HFFc6 (cell line): ENCODE measurements at regions not wholly inside any gene's neighbourhood (a gene's known extent, or its start where the extent isn't known, plus 50 kb on each side); places are given as distances from the start of the nearest gene placed in this dataset.
"Not testable (repeated sequence)": the region's sequence is repeated elsewhere in the genome, so short reads cannot be mapped to it uniquely, and the experiment has no call there.

ENCODE experiments used
- DNase-seq: peaks from one replicate; pipeline ENCODE4 v3.0.0-alpha.2; 2018
- H3K27ac Mint-ChIP-seq: 2 replicates; pipeline ENCODE4 v1.8.0; 2020; ENCODE audit warnings: mild to moderate bottlenecking, mixed read lengths
- H3K27me3 Mint-ChIP-seq: 2 replicates; pipeline ENCODE4 v1.8.0; 2021; ENCODE audit warnings: mild to moderate bottlenecking, moderate library complexity, mixed read lengths; ENCODE audit not compliant: insufficient read depth
- H3K36me3 Mint-ChIP-seq: 2 replicates; pipeline ENCODE4 v1.8.0; 2021; ENCODE audit warnings: low read depth, mixed read lengths
- H3K4me1 Mint-ChIP-seq: 2 replicates; pipeline ENCODE4 v1.8.0; 2020; ENCODE audit warnings: low read depth, mixed read lengths
- H3K4me3 Mint-ChIP-seq: 2 replicates; pipeline ENCODE4 v1.8.0; 2020; ENCODE audit warnings: mild to moderate bottlenecking, moderate library complexity, mixed read lengths
- H3K9me3 Mint-ChIP-seq: 2 replicates; pipeline ENCODE4 v1.8.0; 2020; ENCODE audit warnings: mild to moderate bottlenecking, mixed read lengths
- TF ChIP-seq, protein P1 (sequence below): fragments of 200-600 bp; sonication (generic); IDR thresholded peaks from 2 replicates; pipeline ENCODE4 v1.5.0; 2021; ENCODE audit warnings: antibody characterized with exemption, mild to moderate bottlenecking

DNA sequence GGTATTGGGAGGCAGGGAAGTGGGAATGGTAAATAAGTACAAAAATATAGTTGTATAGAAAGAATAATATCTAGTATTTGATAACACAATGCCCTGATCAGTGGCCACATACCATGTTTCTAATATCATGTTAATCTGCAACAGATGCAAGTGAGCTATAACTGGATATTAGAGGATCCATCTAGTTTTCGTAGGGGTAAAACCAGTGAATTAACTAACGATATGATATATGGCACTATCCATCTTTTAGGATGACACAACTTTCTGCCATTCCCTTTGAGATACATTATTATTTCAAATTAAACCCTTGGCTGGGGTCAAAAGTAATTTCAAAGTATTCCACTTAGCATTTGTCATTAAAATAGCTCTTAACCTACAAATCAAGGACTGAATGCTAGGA lies 1686.2 kb downstream of the SLITRK1 start:
- TF ChIP-seq, protein P1, sequence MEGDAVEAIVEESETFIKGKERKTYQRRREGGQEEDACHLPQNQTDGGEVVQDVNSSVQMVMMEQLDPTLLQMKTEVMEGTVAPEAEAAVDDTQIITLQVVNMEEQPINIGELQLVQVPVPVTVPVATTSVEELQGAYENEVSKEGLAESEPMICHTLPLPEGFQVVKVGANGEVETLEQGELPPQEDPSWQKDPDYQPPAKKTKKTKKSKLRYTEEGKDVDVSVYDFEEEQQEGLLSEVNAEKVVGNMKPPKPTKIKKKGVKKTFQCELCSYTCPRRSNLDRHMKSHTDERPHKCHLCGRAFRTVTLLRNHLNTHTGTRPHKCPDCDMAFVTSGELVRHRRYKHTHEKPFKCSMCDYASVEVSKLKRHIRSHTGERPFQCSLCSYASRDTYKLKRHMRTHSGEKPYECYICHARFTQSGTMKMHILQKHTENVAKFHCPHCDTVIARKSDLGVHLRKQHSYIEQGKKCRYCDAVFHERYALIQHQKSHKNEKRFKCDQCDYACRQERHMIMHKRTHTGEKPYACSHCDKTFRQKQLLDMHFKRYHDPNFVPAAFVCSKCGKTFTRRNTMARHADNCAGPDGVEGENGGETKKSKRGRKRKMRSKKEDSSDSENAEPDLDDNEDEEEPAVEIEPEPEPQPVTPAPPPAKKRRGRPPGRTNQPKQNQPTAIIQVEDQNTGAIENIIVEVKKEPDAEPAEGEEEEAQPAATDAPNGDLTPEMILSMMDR = no peak
- no peak for DNase-seq
- Mint-ChIP-seq H3K36me3 (no peaks in the 10 kb centered on the region), H3K9me3 (peaks cover 11% of the 10 kb centered on the region), H3K27me3 (peaks cover 1% of the 10 kb centered on the region; the same call in 1 of the 2 replicates), H3K27ac (no peak overlapping the region), H3K4me1 (no peaks in the 10 kb centered on the region), H3K4me3 (no peak overlapping the region)

DNA sequence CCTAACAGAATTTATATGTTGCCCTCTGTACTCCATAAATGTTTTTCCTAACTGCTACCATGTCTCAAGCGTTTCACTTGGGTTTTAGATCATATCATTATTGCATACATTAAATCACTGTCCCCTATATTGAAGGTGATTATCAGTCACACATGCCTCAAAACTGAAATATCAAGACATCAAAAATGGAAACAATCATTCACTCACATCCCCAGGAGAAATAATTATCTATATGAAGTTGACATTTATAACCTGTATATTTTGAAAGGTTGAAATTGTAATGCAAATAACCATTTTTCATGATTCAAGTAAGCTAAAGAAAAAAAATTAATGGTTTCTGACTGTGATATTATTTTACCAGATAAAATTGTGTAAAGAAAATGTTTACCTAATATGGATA lies 1695.0 kb downstream of the SLITRK1 start:
- H3K4me3 Mint-ChIP-seq = no peak overlapping the region
- H3K27ac Mint-ChIP-seq = no peak overlapping the region
- peaks cover 10% of the 10 kb centered on the region; the same call in 1 of the 2 replicates for H3K9me3 Mint-ChIP-seq
- TF ChIP-seq, protein P1 = no peak
- DNase-seq = no peak
- H3K27me3 Mint-ChIP-seq = no peaks in the 10 kb centered on the region
- H3K4me1 Mint-ChIP-seq = no peaks in the 10 kb centered on the region
- no peaks in the 10 kb centered on the region for H3K36me3 Mint-ChIP-seq

DNA sequence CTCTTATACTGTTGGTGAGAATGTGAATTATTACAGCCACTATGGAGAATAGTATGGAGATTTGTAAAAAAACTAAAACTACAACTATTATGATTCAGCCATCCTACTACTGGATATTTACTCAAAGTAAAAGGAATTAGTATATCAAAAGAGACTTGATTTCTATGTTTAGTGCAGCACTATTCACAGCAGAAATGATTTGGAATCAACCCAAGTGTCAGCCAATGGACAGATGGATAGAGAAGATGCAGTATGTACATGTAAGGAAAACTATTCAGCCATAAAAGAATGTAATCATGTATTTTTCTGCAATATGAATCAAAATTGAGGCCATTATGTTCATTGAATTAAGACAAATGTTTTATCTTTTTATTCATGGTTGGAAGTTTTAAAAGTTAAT lies 1705.5 kb downstream of the SLITRK1 start:
- DNase-seq = no peak
- no peaks in the 10 kb centered on the region for H3K36me3 Mint-ChIP-seq
- H3K27me3 Mint-ChIP-seq = peaks cover 2% of the 10 kb centered on the region; the same call in 1 of the 2 replicates
- peaks cover 11% of the 10 kb centered on the region; the same call in 1 of the 2 replicates for H3K9me3 Mint-ChIP-seq
- no peak overlapping the region for H3K4me3 Mint-ChIP-seq
- H3K4me1 Mint-ChIP-seq = no peaks in the 10 kb centered on the region
- no peak overlapping the region for H3K27ac Mint-ChIP-seq
- TF ChIP-seq, protein P1 = no peak

DNA sequence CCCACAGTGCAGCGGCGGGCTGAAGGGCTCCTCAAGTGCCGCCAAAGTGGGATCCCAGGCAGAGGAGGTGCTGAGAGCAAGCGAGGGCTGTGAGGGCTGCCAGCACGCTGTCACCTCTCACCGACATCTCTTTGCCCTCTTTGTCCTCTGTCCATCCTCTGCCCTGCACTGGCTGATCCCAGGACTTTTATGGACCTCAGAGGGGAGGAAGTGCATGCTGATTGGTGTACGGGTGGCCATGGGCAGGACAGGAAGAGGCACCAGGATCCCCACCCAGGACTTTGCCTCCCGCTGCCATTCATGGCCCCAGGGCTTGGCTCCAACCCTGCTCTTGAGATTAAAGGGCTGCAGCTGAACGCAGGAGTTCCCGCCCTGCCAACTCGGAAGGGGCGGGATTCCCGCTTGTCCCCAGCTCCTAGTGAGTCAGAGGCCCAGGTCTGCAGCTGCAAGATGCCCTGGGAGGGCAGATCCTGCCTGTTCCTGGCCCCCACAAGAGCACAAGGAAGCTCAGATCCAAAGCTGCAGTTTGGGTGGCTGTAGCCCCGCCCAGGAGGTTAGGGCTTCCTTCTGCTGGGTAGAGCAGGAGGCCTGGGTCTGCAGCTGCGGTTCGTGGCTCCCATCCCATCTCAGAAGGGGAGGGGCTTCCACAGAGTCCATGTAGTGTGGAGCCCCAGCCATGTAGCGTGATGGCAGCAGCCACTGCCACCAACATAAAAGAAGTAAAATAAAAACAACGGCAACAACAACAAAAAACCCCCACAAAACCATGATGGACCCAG lies 1716.7 kb downstream of the SLITRK1 start:
- Mint-ChIP-seq H3K36me3 (peaks cover 4% of the 10 kb centered on the region; the same call in 1 of the 2 replicates), H3K4me3 (no peak overlapping the region), H3K9me3 (peaks cover 22% of the 10 kb centered on the region), H3K4me1 (no peaks in the 10 kb centered on the region), H3K27me3 (no peaks in the 10 kb centered on the region; the same call in 1 of the 2 replicates), H3K27ac (no peak overlapping the region)
- DNase-seq = no peak
- TF ChIP-seq, protein P1 = no peak

DNA sequence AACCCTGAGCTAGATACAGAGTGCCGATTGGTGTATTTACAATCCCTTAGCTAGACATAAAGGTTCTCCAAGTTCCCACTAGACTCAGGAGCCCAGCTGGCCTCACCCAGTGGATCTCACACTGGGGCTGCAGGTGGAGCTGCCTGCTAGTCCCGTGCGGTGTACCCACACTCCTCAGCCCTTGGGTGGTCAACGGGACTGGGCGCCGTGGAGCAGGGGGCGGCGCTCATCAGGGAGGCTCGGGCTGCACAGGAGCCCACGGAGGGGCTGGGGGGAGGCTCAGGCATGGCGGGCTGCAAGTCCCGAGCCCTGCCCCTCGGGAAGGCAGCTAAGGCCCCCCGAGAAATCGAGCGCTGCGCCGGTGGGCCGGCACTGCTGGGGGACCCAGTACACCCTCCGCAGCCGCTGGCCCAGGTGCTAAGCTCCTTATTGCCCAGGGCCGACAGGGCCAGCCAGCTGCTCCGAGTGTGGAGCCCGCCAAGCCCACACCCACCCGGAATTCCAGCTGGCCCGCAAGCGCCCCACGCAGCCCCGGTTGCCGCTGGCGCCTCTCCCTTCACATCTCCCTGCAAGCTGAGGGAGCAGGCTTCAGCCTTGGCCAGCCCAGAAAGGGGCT lies 1717.4 kb downstream of the SLITRK1 start:
- not testable (repeated sequence) for H3K27ac Mint-ChIP-seq, H3K36me3 Mint-ChIP-seq, DNase-seq

DNA sequence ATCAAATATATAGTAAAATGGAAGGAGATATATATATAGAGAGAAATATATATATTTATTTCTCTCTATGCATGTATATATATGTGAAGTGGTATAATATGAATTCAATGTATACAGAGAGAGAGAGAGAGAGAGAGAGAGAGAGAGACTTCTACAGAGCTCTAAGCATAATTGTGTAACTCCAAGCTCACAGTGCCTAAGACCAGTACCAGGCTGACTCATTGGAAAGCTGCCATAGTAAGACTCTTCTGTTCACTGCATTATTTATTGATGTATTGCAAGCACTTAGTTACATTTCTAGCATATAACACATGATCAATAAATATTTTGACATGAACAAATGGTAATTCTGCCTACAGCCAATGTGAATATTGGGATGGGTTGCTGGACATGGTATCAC lies 1734.7 kb downstream of the SLITRK1 start:
- Mint-ChIP-seq H3K9me3 (peaks cover 17% of the 10 kb centered on the region), H3K36me3 (no peaks in the 10 kb centered on the region), H3K4me3 (no peak overlapping the region), H3K4me1 (no peaks in the 10 kb centered on the region), H3K27me3 (no peaks in the 10 kb centered on the region), H3K27ac (no peak overlapping the region)
- TF ChIP-seq, protein P1 = no peak
- DNase-seq = no peak

More for the DNA sequence above, 1717.4 kb downstream of the SLITRK1 start:
- H3K4me3 Mint-ChIP-seq, H3K27me3 Mint-ChIP-seq, H3K4me1 Mint-ChIP-seq: not testable (repeated sequence)
- H3K9me3 Mint-ChIP-seq = peaks cover 18% of the 10 kb centered on the region
